ENCODE measurements at regions not wholly inside any gene's neighbourhood (a gene's known extent, or its start where the extent isn't known, plus 50 kb on each side); places are given as distances from the start of the nearest gene placed in this dataset.
A peak's percentile ranks its signal among the peaks of the same experiment; 100 is the strongest.

DNA sequence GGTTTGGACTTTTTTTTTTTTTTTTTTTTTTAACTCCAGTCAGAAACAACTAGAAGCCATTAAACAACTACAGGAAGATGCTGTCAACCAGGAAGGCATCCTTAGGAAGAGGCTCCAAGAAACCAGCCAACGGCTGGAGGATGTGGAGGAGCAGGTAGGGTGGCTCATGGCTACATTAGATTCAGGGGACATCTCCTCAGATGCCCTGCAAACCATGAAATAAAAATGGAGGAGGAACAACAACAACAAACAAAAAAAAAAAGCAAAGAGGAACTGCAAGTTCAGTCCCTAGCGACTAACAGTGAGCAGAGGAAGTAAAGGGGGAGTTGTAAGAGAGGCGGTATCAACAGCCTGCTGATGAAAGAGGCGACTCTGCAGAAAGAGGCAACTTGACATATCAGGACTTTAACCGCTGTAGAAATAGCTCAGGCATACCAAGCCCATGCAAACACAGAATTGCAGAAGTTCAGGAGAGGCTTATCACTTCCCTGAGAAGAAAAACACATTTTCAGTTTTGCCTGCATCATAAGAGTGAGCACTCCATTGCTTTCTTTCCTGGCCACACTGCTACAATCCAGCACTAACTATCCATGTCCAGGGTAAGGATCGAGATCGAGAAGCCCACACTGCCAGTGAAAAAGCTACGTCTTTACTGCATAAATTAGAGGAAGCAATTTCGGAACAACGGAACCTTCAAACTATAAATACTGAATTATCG lies 103.5 kb upstream of the BCAT1 start:
- CTCF ChIA-PET = interaction anchor here (0.7 to 3.2 kb wide), 5 partner anchors 9 to 92 kb away, joined by 3 to 22 read pairs (median 10); no protein-coding TSS in a partner anchor
- peaks cover 31 to 51% (median 41%) of the 10 kb centered on the region in 4 experiments for H3K4me1 ChIP-seq (ENCODE audit: control extremely low read depth in 1 of 4, control insufficient read depth in 4 of 4, insufficient read depth in 4 of 4, low read length in 3 of 4)
- peak overlapping the region in 6 of 7 experiments; percentile 79 to 99 (median 88) for H3K4me3 ChIP-seq (ENCODE audit: control insufficient read depth in 1 of 7, extremely low read depth in 1 of 7, insufficient read depth in 4 of 7, low read depth in 2 of 7, low read length in 6 of 7)
- peak; percentile 93 to 98 (median 96) for DNase-seq
- POLR2A ChIA-PET = interaction anchor here (0.6 to 2.3 kb wide), 5 partner anchors 9 to 357 kb away, joined by 3 to 7 read pairs (median 3); no protein-coding TSS in a partner anchor
- H3K27ac ChIP-seq (ENCODE audit: insufficient read depth in 1 of 2, low read depth in 1 of 2, low read length in 2 of 2, poor library complexity in 1 of 2, severe bottlenecking in 2 of 2) = peak overlapping the region; percentile 78 to 93
- H3K36me3 ChIP-seq (ENCODE audit: control insufficient read depth in 4 of 4, insufficient read depth in 4 of 4, low read length in 3 of 4) = no peaks in the 10 kb centered on the region
- no peaks in the 10 kb centered on the region for H3K27me3 ChIP-seq (replicated peaks in 2 of 5; ENCODE audit: control insufficient read depth in 4 of 5, insufficient read depth in 5 of 5, low read length in 4 of 5)
- WGBS (ENCODE audit: insufficient coverage) = 0% methylated on average over 4 of the region's 11 CpGs
- peaks cover 0 to 2% (median 0%) of the 10 kb centered on the region in 5 experiments for H3K9me3 ChIP-seq (ENCODE audit: control extremely low read depth in 1 of 5, control insufficient read depth in 4 of 5, insufficient read depth in 2 of 5, low read depth in 1 of 5, low read length in 4 of 5)

DNA sequence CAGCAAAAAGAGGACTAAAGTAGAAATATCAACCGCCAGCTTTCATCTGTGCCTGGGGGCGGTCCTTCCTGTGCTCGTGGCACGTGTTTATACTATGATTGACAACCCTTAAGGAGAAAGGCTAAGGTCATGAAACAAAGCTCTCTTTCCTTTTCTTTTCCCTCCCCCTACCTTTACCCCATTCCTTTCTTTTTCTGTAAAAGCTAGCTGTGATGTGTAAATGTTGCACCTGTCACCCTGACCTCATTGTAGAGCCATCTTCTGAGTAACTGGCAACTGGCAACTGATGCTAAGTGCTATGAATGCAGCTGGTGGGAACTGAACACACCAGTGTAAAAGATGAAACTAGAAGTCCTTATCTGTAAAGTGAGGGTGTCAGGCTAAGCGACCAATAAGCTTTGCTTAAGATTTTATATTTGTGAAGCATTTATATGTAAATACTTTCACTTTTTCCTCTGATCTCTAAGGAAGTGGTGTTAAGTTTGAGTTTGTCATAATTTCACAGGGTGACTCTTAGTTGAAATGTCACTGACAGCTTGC lies 102.8 kb upstream of the BCAT1 start:
- H3K36me3 ChIP-seq (ENCODE audit: control insufficient read depth in 4 of 4, insufficient read depth in 4 of 4, low read length in 3 of 4) = no peaks in the 10 kb centered on the region
- peak; percentile 78 to 93 (median 90) for DNase-seq
- POLR2A ChIA-PET = interaction anchor here (1.1 to 2.3 kb wide), 3 partner anchors 9 to 35 kb away, joined by 3 to 7 read pairs (median 5); no protein-coding TSS in a partner anchor

DNA sequence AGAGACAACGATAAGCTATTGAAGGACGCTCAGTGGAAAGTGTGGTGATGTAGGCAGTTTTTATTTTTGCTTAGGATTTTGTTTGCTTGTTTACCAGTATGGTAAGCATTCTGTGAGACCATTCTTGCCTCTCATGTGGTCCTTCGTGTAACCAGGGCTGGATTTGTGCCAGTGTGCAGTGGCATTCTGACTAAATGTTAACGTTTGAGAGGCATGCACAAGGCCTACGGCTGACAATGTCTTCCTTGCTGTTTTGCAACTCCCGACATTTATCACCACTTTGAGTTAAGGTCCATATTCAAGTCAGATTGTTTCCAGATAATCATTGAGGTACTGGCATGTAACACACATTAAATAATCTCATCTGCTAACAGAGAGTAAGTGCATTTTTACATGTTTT lies 102.3 kb upstream of the BCAT1 start:
- peaks cover 24 to 44% (median 33%) of the 10 kb centered on the region in 4 experiments for H3K4me1 ChIP-seq (ENCODE audit: control extremely low read depth in 1 of 4, control insufficient read depth in 4 of 4, insufficient read depth in 4 of 4, low read length in 3 of 4)
- ChIA-PET POLR2A (interaction anchor here (2.0 to 2.3 kb wide), 2 partner anchors 8 to 12 kb away, joined by 5 to 7 read pairs; no protein-coding TSS in a partner anchor), CTCF (interaction anchor here (0.6 to 3.2 kb wide), 6 partner anchors 8 to 160 kb away, joined by 3 to 22 read pairs (median 6); no protein-coding TSS in a partner anchor)
- H3K27me3 ChIP-seq (replicated peaks in 2 of 5; ENCODE audit: control insufficient read depth in 4 of 5, insufficient read depth in 5 of 5, low read length in 4 of 5) = no peaks in the 10 kb centered on the region
- H3K27ac ChIP-seq (ENCODE audit: insufficient read depth in 1 of 2, low read depth in 1 of 2, low read length in 2 of 2, poor library complexity in 1 of 2, severe bottlenecking in 2 of 2) = peak overlapping the region; percentile 78 to 93
- H3K9me3 ChIP-seq (ENCODE audit: control extremely low read depth in 1 of 5, control insufficient read depth in 4 of 5, insufficient read depth in 2 of 5, low read depth in 1 of 5, low read length in 4 of 5) = peaks cover 0 to 9% (median 1%) of the 10 kb centered on the region in 5 experiments
- peak in 1 of 3 donors; percentile 33 for DNase-seq
- WGBS (ENCODE audit: insufficient coverage) = 44% methylated on average over 5 of the region's 6 CpGs
- H3K36me3 ChIP-seq (ENCODE audit: control insufficient read depth in 4 of 4, insufficient read depth in 4 of 4, low read length in 3 of 4) = no peaks in the 10 kb centered on the region
- H3K4me3 ChIP-seq (ENCODE audit: control insufficient read depth in 1 of 7, extremely low read depth in 1 of 7, insufficient read depth in 4 of 7, low read depth in 2 of 7, low read length in 6 of 7) = peak overlapping the region in 6 of 7 experiments; percentile 79 to 99 (median 88)

More for the DNA sequence above, 102.8 kb upstream of the BCAT1 start:
- H3K9me3 ChIP-seq (ENCODE audit: control extremely low read depth in 1 of 5, control insufficient read depth in 4 of 5, insufficient read depth in 2 of 5, low read depth in 1 of 5, low read length in 4 of 5) = peaks cover 0 to 5% (median 0%) of the 10 kb centered on the region in 5 experiments
- CTCF ChIA-PET = interaction anchor here (0.6 to 3.2 kb wide), 7 partner anchors 9 to 160 kb away, joined by 3 to 22 read pairs (median 3); no protein-coding TSS in a partner anchor
- H3K4me1 ChIP-seq (ENCODE audit: control extremely low read depth in 1 of 4, control insufficient read depth in 4 of 4, insufficient read depth in 4 of 4, low read length in 3 of 4) = peaks cover 28 to 48% (median 38%) of the 10 kb centered on the region in 4 experiments
- H3K27me3 ChIP-seq (replicated peaks in 2 of 5; ENCODE audit: control insufficient read depth in 4 of 5, insufficient read depth in 5 of 5, low read length in 4 of 5) = no peaks in the 10 kb centered on the region
- H3K27ac ChIP-seq (ENCODE audit: insufficient read depth in 1 of 2, low read depth in 1 of 2, low read length in 2 of 2, poor library complexity in 1 of 2, severe bottlenecking in 2 of 2) = peak overlapping the region; percentile 78 to 93
- WGBS (ENCODE audit: insufficient coverage) = 14% methylated on average over 4 of the region's 5 CpGs
- H3K4me3 ChIP-seq (ENCODE audit: control insufficient read depth in 1 of 7, extremely low read depth in 1 of 7, insufficient read depth in 4 of 7, low read depth in 2 of 7, low read length in 6 of 7) = peak overlapping the region in 6 of 7 experiments; percentile 79 to 99 (median 88)

DNA sequence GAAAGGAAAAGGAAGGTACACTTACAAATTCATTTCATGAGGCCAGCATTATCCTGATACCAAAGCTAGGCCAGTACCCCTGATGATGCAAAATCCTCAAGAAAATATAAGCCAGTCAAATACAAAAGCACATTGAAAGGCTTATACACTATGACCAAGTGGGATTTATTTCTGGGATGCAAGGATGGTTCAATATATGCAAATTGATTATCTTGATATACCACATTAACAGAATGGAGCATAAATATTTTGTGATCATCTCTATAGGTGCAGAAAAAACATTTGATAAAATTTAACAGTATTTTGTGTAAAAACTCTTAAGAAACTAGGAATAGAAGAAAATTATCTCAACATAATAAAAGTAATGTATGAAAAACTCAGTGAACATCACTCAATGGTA lies 97.0 kb upstream of the BCAT1 start:
- no peak overlapping the region for H3K4me3 ChIP-seq (ENCODE audit: control insufficient read depth in 1 of 7, extremely low read depth in 1 of 7, insufficient read depth in 4 of 7, low read depth in 2 of 7, low read length in 6 of 7)
- ChIA-PET CTCF (interaction anchor here (0.6 kb wide), 1 partner anchor 94 kb away, joined by 3 read pairs; no protein-coding TSS in a partner anchor), POLR2A (interaction anchor here (0.6 kb wide), 1 partner anchor 33 kb away, joined by 4 read pairs; no protein-coding TSS in a partner anchor)
- H3K36me3 ChIP-seq (ENCODE audit: control insufficient read depth in 4 of 4, insufficient read depth in 4 of 4, low read length in 3 of 4) = no peaks in the 10 kb centered on the region
- H3K27me3 ChIP-seq (replicated peaks in 2 of 5; ENCODE audit: control insufficient read depth in 4 of 5, insufficient read depth in 5 of 5, low read length in 4 of 5) = no peaks in the 10 kb centered on the region
- no peak overlapping the region for H3K27ac ChIP-seq (ENCODE audit: insufficient read depth in 1 of 2, low read depth in 1 of 2, low read length in 2 of 2, poor library complexity in 1 of 2, severe bottlenecking in 2 of 2)
- H3K4me1 ChIP-seq (ENCODE audit: control extremely low read depth in 1 of 4, control insufficient read depth in 4 of 4, insufficient read depth in 4 of 4, low read length in 3 of 4) = peaks cover 2 to 5% (median 5%) of the 10 kb centered on the region in 4 experiments
- peaks cover 1 to 17% (median 2%) of the 10 kb centered on the region in 5 experiments for H3K9me3 ChIP-seq (ENCODE audit: control extremely low read depth in 1 of 5, control insufficient read depth in 4 of 5, insufficient read depth in 2 of 5, low read depth in 1 of 5, low read length in 4 of 5)
- DNase-seq = no peak

DNA sequence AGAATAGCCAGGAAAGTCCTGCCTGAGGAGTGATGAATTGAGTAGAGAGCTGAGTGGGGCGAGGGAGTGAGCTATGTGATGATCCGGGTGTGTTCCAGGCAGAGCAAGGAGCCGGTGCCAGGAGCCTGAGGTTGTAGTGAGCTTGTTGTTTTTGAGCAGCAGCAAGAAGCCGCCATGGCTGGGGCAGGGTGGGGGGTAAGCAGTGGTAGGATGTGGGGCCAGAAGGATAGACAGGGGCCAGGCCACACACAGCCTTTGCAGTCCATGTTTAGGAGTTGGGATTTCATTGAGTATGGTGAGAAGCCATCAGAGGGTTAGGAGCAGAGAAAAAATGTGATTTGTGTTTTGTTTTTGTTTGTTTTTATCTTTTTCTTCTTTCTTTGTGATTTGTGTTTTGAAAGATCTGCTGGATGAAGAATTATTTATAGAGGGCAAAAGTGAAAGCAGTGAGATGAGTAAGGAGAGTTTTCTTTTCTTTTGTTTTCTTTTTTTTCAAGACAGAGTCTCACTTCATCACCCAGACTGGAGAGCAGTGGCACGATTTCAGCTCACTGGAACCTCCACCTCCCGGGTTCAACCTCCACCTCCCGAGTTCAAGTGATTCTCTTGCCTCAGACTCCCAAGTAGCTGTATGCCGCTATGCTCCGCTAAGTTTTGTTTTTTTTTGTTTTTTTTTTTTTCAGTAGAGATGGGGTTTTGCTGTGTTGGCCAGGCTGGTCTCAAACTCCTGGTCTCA lies 92.3 kb upstream of the BCAT1 start:
- DNase-seq = peak in 1 of 3 donors; percentile 11
- H3K36me3 ChIP-seq (ENCODE audit: control insufficient read depth in 4 of 4, insufficient read depth in 4 of 4, low read length in 3 of 4) = no peaks in the 10 kb centered on the region
- ChIA-PET CTCF (interaction anchor here (2.6 kb wide), 1 partner anchor 11 kb away, joined by 10 read pairs; a partner anchor contains a TSS), POLR2A (no interaction called here)
- peaks cover 0 to 5% (median 5%) of the 10 kb centered on the region in 4 experiments for H3K4me1 ChIP-seq (ENCODE audit: control extremely low read depth in 1 of 4, control insufficient read depth in 4 of 4, insufficient read depth in 4 of 4, low read length in 3 of 4)
- H3K27ac ChIP-seq (ENCODE audit: insufficient read depth in 1 of 2, low read depth in 1 of 2, low read length in 2 of 2, poor library complexity in 1 of 2, severe bottlenecking in 2 of 2) = no peak overlapping the region
- no peak overlapping the region for H3K4me3 ChIP-seq (ENCODE audit: control insufficient read depth in 1 of 7, extremely low read depth in 1 of 7, insufficient read depth in 4 of 7, low read depth in 2 of 7, low read length in 6 of 7)
- H3K9me3 ChIP-seq (ENCODE audit: control extremely low read depth in 1 of 5, control insufficient read depth in 4 of 5, insufficient read depth in 2 of 5, low read depth in 1 of 5, low read length in 4 of 5) = peaks cover 0 to 9% (median 2%) of the 10 kb centered on the region in 5 experiments
- H3K27me3 ChIP-seq (replicated peaks in 2 of 5; ENCODE audit: control insufficient read depth in 4 of 5, insufficient read depth in 5 of 5, low read length in 4 of 5) = no peaks in the 10 kb centered on the region
- WGBS (ENCODE audit: insufficient coverage) = 80% methylated on average over 6 of the region's 9 CpGs

DNA sequence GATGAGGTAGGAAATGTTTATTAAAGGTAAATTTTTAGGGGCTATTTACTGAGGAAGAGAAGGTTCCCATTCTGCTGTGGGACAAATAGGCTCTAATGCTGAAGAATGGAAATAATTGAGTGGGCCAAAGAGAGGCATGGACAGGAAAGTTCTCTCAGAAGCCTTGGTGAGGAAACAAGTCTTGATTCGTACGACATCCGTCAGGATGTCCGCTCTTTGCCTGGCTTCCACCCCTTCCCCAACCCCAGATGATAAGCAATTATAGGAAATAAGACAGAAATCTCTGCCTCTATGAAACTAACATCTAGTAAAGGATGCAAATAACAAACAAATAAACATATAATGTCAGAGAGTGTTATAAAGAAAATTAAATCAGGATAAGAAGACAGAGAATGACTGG lies 91.7 kb upstream of the BCAT1 start:
- Histone ChIP-seq H3K4me1 (ENCODE audit: control extremely low read depth in 1 of 4, control insufficient read depth in 4 of 4, insufficient read depth in 4 of 4, low read length in 3 of 4) (peaks cover 0 to 5% (median 5%) of the 10 kb centered on the region in 4 experiments), H3K36me3 (ENCODE audit: control insufficient read depth in 4 of 4, insufficient read depth in 4 of 4, low read length in 3 of 4) (no peaks in the 10 kb centered on the region), H3K27ac (ENCODE audit: insufficient read depth in 1 of 2, low read depth in 1 of 2, low read length in 2 of 2, poor library complexity in 1 of 2, severe bottlenecking in 2 of 2) (no peak overlapping the region), H3K27me3 (replicated peaks in 2 of 5; ENCODE audit: control insufficient read depth in 4 of 5, insufficient read depth in 5 of 5, low read length in 4 of 5) (no peaks in the 10 kb centered on the region), H3K9me3 (ENCODE audit: control extremely low read depth in 1 of 5, control insufficient read depth in 4 of 5, insufficient read depth in 2 of 5, low read depth in 1 of 5, low read length in 4 of 5) (peaks cover 0 to 3% (median 0%) of the 10 kb centered on the region in 5 experiments), H3K4me3 (ENCODE audit: control insufficient read depth in 1 of 7, extremely low read depth in 1 of 7, insufficient read depth in 4 of 7, low read depth in 2 of 7, low read length in 6 of 7) (no peak overlapping the region)
- no peak for DNase-seq
- WGBS (ENCODE audit: insufficient coverage) = 100% methylated on average over 1 of the region's 4 CpGs
- POLR2A ChIA-PET = no interaction called here
- CTCF ChIA-PET = interaction anchor here (0.8 to 2.6 kb wide), 2 partner anchors 12 to 15 kb away, joined by 3 to 10 read pairs; a partner anchor contains a TSS
